Lung (tissue), 11 donors: ENCODE measurements at regions not wholly inside any gene's neighbourhood (a gene's known extent, or its start where the extent isn't known, plus 50 kb on each side); places are given as distances from the start of the nearest gene placed in this dataset.

Source experiments
- ATAC-seq: fragments of 200-7000 bp; cut with Tn5 transposase; one replicate; pipeline ENCODE4 v1.9.1; 2020; ENCODE audit warnings: moderate number of reproducible peaks; ENCODE audit not compliant: insufficient read depth, low FRiP score
- DNase-seq, 3 donors: peaks; one replicate each; pipeline ENCODE4 v3.0.0-alpha.2; 2013 to 2017
- H3K27ac ChIP-seq, 2 donors: one replicate each; pipeline ENCODE4 v1.5.1; 2013; ENCODE audit warnings: mild to moderate bottlenecking in 2 of 2, moderate library complexity in 2 of 2, control low read depth in 1 of 2, inconsistent platforms in 1 of 2, low read depth in 1 of 2, low read length in 1 of 2
- H3K27me3 ChIP-seq, 3 donors: one replicate each; pipeline ENCODE4 v1.5.1; 2013; ENCODE audit warnings: low read length in 2 of 3; ENCODE audit not compliant: control insufficient read depth in 3 of 3, insufficient read depth in 3 of 3
- H3K36me3 ChIP-seq, 4 donors: one replicate each; pipeline ENCODE4 v1.5.1; 2013; ENCODE audit warnings: low read length in 4 of 4, mild to moderate bottlenecking in 1 of 4, moderate library complexity in 1 of 4; ENCODE audit not compliant: control insufficient read depth in 4 of 4, insufficient read depth in 4 of 4
- H3K4me1 ChIP-seq, 5 donors: one replicate each; pipeline ENCODE4 v1.5.1; 2013; ENCODE audit warnings: low read length in 5 of 5, mild to moderate bottlenecking in 2 of 5, moderate library complexity in 1 of 5; ENCODE audit not compliant: control insufficient read depth in 5 of 5, insufficient read depth in 5 of 5
- H3K4me3 ChIP-seq: one replicate; pipeline ENCODE4 v1.5.1; 2013; ENCODE audit warnings: mild to moderate bottlenecking, control low read depth, moderate library complexity
- H3K9ac ChIP-seq, 2 donors: one replicate each; pipeline ENCODE4 v1.5.1; 2013; ENCODE audit warnings: low read length in 2 of 2, control low read depth in 1 of 2; ENCODE audit not compliant: insufficient read depth in 1 of 2
- H3K9me3 ChIP-seq, 4 donors: one replicate each; pipeline ENCODE4 v1.5.1; 2013; ENCODE audit warnings: low read length in 3 of 4, mild to moderate bottlenecking in 1 of 4, moderate library complexity in 1 of 4; ENCODE audit not compliant: control insufficient read depth in 4 of 4, insufficient read depth in 3 of 4
- WGBS, 2 donors: extraction: QIAGEN DNeasy Blood & Tissue Kit; methylation state at CpG; one replicate each; pipeline ENCODE4 v1.1.7; 2013; 5-methylcytosine and 5-hydroxymethylcytosine counted together
- TF ChIP-seq, protein P1 (sequence below): IDR thresholded peaks from 2 replicates; pipeline ENCODE4 v1.5.1; 2012; ENCODE audit warnings: mild to moderate bottlenecking; ENCODE audit errors: control extremely low read depth, extremely low read depth
- donor health status: control.
- donor health status: control.
- donor health status: Bipolar disorder and iron deficiency.
- donor health status: healthy.
- donor health status: DM: yes; HTN: yes; CAD: no.

DNA sequence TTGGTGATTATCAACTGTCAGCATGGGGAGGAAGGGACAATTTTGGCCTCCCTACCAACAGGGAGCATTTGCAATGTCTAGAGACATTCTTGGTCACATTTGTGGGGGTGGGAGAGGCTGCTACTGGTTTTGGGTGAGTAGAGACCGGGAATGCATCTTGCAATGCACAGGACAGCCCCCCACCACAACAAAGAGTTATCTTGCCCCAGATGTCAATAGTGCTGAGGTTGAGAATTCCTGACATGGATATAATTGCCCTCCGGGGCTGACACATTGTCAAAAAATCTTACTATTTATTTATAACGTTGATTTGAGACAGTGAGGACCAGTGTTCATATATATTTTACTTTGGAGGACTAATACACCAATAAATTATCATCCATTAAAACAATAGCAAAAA, 316.1 kb downstream of the PSAT1 start:
- no peaks in the 10 kb centered on the region for H3K4me1 ChIP-seq
- H3K27me3 ChIP-seq = no peaks in the 10 kb centered on the region
- H3K9ac ChIP-seq = no peak overlapping the region
- TF ChIP-seq, protein P1, sequence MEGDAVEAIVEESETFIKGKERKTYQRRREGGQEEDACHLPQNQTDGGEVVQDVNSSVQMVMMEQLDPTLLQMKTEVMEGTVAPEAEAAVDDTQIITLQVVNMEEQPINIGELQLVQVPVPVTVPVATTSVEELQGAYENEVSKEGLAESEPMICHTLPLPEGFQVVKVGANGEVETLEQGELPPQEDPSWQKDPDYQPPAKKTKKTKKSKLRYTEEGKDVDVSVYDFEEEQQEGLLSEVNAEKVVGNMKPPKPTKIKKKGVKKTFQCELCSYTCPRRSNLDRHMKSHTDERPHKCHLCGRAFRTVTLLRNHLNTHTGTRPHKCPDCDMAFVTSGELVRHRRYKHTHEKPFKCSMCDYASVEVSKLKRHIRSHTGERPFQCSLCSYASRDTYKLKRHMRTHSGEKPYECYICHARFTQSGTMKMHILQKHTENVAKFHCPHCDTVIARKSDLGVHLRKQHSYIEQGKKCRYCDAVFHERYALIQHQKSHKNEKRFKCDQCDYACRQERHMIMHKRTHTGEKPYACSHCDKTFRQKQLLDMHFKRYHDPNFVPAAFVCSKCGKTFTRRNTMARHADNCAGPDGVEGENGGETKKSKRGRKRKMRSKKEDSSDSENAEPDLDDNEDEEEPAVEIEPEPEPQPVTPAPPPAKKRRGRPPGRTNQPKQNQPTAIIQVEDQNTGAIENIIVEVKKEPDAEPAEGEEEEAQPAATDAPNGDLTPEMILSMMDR = no peak
- ATAC-seq (peak; percentile 11), DNase-seq (no peak)
- H3K36me3 ChIP-seq = no peaks in the 10 kb centered on the region
- peaks cover 0 to 7% (median 0%) of the 10 kb centered on the region in 4 donors for H3K9me3 ChIP-seq
- H3K4me3 ChIP-seq = no peak overlapping the region
- H3K27ac ChIP-seq = no peak overlapping the region
- 83 to 94% methylated on average over 3 of the region's 3 CpGs for WGBS, 2 donors

DNA sequence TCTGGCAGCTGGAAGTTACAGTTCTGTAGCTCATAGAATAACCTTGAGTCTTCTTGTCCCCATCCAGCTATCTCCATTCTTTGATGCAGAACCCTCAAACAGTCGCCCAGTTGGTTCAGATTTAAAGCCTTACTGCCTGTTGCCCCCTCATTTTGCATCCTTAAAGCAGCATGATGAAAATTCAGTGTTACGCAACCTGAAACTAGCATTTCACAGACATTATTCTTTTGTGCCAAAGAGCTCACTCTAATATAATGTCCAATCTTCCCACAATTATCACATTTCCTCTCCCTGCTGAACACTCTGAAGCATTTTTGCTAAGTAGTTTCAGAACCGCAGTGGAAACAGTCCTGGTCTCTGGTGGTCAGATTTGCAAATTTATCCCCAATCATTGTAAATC, 318.0 kb downstream of the PSAT1 start:
- Histone ChIP-seq H3K27me3 (no peaks in the 10 kb centered on the region), H3K9me3 (peaks cover 0 to 7% (median 0%) of the 10 kb centered on the region in 4 donors), H3K4me3 (no peak overlapping the region), H3K9ac (no peak overlapping the region), H3K36me3 (no peaks in the 10 kb centered on the region), H3K4me1 (no peaks in the 10 kb centered on the region), H3K27ac (no peak overlapping the region)
- ATAC-seq = no peak
- 75 to 79% methylated on average over 3 of the region's 3 CpGs for WGBS, 2 donors
- peak in 1 of 3 donors; percentile 24 for DNase-seq
- TF ChIP-seq, protein P1 = no peak

DNA sequence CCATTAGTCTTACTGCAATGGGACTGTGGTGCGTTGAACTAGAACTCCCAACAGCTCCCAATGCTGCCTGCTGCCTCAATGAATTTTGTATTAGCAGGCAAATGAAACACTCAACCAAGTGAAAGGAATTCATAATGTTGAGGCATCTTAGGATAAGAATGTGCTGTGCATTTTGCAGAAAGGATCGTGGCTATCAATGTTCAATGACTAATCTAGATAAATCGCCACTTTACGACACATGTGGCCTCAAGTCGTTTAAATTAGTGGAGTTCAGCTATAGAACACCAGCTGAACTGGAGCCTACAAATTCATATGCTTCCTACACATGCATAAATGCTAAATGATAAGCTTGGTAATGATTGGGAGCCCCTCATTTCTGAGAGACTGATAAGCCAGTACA, 318.4 kb downstream of the PSAT1 start:
- ATAC-seq = no peak

More for the DNA sequence above, 318.4 kb downstream of the PSAT1 start:
- H3K36me3 ChIP-seq = no peaks in the 10 kb centered on the region
- no peak overlapping the region for H3K9ac ChIP-seq
- WGBS, 2 donors = 88 to 94% methylated on average over 5 of the region's 5 CpGs
- H3K27ac ChIP-seq = no peak overlapping the region
- H3K9me3 ChIP-seq = peaks cover 0 to 7% (median 0%) of the 10 kb centered on the region in 4 donors
- H3K27me3 ChIP-seq = no peaks in the 10 kb centered on the region
- TF ChIP-seq, protein P1 = no peak
- no peak overlapping the region for H3K4me3 ChIP-seq
- H3K4me1 ChIP-seq = no peaks in the 10 kb centered on the region
- DNase-seq = no peak
